ENCODE measurements at regions not wholly inside any gene's neighbourhood (a gene's known extent, or its start where the extent isn't known, plus 50 kb on each side); places are given as distances from the start of the nearest gene placed in this dataset.

- TF ChIP-seq CTCF (conservative IDR thresholded peaks at IDR 0.05) = no peak
- TF ChIP-seq ZFX (IDR thresholded peaks at IDR 0.05) = no peak
Observed at GRCh38 chr11:15390857-15391256, 276.1 kb downstream of the INSC start.
